ENCODE measurements at regions not wholly inside any gene's neighbourhood (a gene's known extent, or its start where the extent isn't known, plus 50 kb on each side); places are given as distances from the start of the nearest gene placed in this dataset.

DNA sequence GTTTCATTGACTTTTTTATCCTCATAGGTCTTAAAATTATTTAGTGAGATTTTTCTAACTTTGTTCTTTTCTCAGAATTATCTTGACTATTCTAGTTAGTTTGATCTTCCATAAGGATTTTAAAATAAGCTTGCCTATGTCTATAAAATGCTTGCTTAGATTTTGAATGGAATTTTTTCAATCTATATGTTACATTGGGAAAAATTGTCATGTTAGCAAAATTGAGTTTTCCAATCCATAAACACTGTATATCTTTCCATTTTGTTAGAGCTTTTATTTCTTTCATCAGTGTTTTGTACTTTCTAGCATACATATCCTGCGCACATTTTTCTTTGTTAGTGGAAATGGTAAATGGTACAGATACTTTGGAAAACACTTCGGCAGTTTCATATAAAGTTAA, 312.9 kb downstream of the PDHA2 start:
- no peak for TF ChIP-seq EZH2phosphoT487 (IDR thresholded peaks at IDR 0.05; ENCODE audit: unreplicated experiment)
- TF ChIP-seq, protein P1, sequence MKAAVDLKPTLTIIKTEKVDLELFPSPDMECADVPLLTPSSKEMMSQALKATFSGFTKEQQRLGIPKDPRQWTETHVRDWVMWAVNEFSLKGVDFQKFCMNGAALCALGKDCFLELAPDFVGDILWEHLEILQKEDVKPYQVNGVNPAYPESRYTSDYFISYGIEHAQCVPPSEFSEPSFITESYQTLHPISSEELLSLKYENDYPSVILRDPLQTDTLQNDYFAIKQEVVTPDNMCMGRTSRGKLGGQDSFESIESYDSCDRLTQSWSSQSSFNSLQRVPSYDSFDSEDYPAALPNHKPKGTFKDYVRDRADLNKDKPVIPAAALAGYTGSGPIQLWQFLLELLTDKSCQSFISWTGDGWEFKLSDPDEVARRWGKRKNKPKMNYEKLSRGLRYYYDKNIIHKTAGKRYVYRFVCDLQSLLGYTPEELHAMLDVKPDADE (IDR thresholded peaks at IDR 0.05), result no peak
- no peak for TF ChIP-seq POLR2AphosphoS5 (IDR thresholded peaks at IDR 0.05; ENCODE audit: low read depth)
- TF ChIP-seq, protein P2, sequence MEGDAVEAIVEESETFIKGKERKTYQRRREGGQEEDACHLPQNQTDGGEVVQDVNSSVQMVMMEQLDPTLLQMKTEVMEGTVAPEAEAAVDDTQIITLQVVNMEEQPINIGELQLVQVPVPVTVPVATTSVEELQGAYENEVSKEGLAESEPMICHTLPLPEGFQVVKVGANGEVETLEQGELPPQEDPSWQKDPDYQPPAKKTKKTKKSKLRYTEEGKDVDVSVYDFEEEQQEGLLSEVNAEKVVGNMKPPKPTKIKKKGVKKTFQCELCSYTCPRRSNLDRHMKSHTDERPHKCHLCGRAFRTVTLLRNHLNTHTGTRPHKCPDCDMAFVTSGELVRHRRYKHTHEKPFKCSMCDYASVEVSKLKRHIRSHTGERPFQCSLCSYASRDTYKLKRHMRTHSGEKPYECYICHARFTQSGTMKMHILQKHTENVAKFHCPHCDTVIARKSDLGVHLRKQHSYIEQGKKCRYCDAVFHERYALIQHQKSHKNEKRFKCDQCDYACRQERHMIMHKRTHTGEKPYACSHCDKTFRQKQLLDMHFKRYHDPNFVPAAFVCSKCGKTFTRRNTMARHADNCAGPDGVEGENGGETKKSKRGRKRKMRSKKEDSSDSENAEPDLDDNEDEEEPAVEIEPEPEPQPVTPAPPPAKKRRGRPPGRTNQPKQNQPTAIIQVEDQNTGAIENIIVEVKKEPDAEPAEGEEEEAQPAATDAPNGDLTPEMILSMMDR (conservative IDR thresholded peaks at IDR 0.05; ENCODE audit: low read depth in 2 of 2), result no peak
- TF ChIP-seq CREB1 (CRISPR knock-in tag; IDR thresholded peaks at IDR 0.05; ENCODE audit: low read depth), result no peak
- TF ChIP-seq EZH2 (IDR thresholded peaks at IDR 0.05; ENCODE audit: low read depth, unreplicated experiment), result no peak
- TF ChIP-seq NANOG (IDR thresholded peaks at IDR 0.05; ENCODE audit: borderline replicate concordance), result no peak
- TF ChIP-seq, protein P3, sequence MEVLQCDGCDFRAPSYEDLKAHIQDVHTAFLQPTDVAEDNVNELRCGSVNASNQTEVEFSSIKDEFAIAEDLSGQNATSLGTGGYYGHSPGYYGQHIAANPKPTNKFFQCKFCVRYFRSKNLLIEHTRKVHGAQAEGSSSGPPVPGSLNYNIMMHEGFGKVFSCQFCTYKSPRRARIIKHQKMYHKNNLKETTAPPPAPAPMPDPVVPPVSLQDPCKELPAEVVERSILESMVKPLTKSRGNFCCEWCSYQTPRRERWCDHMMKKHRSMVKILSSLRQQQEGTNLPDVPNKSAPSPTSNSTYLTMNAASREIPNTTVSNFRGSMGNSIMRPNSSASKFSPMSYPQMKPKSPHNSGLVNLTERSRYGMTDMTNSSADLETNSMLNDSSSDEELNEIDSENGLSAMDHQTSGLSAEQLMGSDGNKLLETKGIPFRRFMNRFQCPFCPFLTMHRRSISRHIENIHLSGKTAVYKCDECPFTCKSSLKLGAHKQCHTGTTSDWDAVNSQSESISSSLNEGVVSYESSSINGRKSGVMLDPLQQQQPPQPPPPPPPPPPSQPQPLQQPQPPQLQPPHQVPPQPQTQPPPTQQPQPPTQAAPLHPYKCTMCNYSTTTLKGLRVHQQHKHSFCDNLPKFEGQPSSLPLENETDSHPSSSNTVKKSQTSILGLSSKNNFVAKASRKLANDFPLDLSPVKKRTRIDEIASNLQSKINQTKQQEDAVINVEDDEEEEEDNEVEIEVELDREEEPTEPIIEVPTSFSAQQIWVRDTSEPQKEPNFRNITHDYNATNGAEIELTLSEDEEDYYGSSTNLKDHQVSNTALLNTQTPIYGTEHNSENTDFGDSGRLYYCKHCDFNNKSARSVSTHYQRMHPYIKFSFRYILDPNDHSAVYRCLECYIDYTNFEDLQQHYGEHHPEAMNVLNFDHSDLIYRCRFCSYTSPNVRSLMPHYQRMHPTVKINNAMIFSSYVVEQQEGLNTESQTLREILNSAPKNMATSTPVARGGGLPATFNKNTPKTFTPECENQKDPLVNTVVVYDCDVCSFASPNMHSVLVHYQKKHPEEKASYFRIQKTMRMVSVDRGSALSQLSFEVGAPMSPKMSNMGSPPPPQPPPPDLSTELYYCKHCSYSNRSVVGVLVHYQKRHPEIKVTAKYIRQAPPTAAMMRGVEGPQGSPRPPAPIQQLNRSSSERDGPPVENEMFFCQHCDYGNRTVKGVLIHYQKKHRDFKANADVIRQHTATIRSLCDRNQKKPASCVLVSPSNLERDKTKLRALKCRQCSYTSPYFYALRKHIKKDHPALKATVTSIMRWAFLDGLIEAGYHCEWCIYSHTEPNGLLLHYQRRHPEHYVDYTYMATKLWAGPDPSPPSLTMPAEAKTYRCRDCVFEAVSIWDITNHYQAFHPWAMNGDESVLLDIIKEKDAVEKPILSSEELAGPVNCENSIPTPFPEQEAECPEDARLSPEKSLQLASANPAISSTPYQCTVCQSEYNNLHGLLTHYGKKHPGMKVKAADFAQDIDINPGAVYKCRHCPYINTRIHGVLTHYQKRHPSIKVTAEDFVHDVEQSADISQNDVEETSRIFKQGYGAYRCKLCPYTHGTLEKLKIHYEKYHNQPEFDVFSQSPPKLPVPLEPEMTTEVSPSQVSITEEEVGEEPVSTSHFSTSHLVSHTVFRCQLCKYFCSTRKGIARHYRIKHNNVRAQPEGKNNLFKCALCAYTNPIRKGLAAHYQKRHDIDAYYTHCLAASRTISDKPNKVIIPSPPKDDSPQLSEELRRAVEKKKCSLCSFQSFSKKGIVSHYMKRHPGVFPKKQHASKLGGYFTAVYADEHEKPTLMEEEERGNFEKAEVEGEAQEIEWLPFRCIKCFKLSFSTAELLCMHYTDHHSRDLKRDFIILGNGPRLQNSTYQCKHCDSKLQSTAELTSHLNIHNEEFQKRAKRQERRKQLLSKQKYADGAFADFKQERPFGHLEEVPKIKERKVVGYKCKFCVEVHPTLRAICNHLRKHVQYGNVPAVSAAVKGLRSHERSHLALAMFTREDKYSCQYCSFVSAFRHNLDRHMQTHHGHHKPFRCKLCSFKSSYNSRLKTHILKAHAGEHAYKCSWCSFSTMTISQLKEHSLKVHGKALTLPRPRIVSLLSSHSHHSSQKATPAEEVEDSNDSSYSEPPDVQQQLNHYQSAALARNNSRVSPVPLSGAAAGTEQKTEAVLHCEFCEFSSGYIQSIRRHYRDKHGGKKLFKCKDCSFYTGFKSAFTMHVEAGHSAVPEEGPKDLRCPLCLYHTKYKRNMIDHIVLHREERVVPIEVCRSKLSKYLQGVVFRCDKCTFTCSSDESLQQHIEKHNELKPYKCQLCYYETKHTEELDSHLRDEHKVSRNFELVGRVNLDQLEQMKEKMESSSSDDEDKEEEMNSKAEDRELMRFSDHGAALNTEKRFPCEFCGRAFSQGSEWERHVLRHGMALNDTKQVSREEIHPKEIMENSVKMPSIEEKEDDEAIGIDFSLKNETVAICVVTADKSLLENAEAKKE (CRISPR knock-in tag; IDR thresholded peaks at IDR 0.05), result no peak
- no peak for TF ChIP-seq JUNB (IDR thresholded peaks at IDR 0.05; ENCODE audit: unreplicated experiment)
- TF ChIP-seq ZNF114 (CRISPR knock-in tag; IDR thresholded peaks at IDR 0.05), result no peak
- TF ChIP-seq STAT1 (IDR thresholded peaks at IDR 0.05; ENCODE audit: unreplicated experiment), result no peak
- no peak for TF ChIP-seq ZNF331 (CRISPR knock-in tag; IDR thresholded peaks at IDR 0.05; ENCODE audit: low read depth)
- TF ChIP-seq, protein P4, sequence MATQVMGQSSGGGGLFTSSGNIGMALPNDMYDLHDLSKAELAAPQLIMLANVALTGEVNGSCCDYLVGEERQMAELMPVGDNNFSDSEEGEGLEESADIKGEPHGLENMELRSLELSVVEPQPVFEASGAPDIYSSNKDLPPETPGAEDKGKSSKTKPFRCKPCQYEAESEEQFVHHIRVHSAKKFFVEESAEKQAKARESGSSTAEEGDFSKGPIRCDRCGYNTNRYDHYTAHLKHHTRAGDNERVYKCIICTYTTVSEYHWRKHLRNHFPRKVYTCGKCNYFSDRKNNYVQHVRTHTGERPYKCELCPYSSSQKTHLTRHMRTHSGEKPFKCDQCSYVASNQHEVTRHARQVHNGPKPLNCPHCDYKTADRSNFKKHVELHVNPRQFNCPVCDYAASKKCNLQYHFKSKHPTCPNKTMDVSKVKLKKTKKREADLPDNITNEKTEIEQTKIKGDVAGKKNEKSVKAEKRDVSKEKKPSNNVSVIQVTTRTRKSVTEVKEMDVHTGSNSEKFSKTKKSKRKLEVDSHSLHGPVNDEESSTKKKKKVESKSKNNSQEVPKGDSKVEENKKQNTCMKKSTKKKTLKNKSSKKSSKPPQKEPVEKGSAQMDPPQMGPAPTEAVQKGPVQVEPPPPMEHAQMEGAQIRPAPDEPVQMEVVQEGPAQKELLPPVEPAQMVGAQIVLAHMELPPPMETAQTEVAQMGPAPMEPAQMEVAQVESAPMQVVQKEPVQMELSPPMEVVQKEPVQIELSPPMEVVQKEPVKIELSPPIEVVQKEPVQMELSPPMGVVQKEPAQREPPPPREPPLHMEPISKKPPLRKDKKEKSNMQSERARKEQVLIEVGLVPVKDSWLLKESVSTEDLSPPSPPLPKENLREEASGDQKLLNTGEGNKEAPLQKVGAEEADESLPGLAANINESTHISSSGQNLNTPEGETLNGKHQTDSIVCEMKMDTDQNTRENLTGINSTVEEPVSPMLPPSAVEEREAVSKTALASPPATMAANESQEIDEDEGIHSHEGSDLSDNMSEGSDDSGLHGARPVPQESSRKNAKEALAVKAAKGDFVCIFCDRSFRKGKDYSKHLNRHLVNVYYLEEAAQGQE (IDR thresholded peaks at IDR 0.05; ENCODE audit: unreplicated experiment), result no peak
- Mint-ChIP-seq H3K36me3 (ENCODE audit: low read depth) (no peaks in the 10 kb centered on the region), H3K27me3 (ENCODE audit: insufficient read depth, low read depth, poor library complexity) (no peaks in the 10 kb centered on the region), H3K4me1 (no peaks in the 10 kb centered on the region), H3K4me3 (no peak overlapping the region), H3K9me3 (no peaks in the 10 kb centered on the region), H3K27ac (no peak overlapping the region)
- H3K9me2 ChIP-seq (ENCODE audit: insufficient read depth), result no peaks in the 10 kb centered on the region
- no peak overlapping the region for H3K4me3 ChIP-seq
- no peaks in the 10 kb centered on the region for H3K36me3 ChIP-seq (ENCODE audit: insufficient read depth)
- no peaks in the 10 kb centered on the region; the same call in 1 of the 2 replicates for H3K4me1 ChIP-seq (ENCODE audit: insufficient read depth)
- DNase-seq (ENCODE audit: low spot score), result no peak
- no peak for ATAC-seq
- no peaks in the 10 kb centered on the region for H3K27me3 ChIP-seq (ENCODE audit: insufficient read depth)
- H3K79me2 ChIP-seq (replicated peaks; ENCODE audit: insufficient read depth), result no peaks in the 10 kb centered on the region
- H3K4me2 ChIP-seq, result no peak overlapping the region
- H3K27ac ChIP-seq (ENCODE audit: low read depth), result no peak overlapping the region
- H3F3A ChIP-seq (replicated peaks; ENCODE audit: low read depth), result no peaks in the 10 kb centered on the region
- H2AFZ ChIP-seq, result no peak overlapping the region
- no peaks in the 10 kb centered on the region for H4K20me1 ChIP-seq (replicated peaks; ENCODE audit: insufficient read depth)

Data from GM23338 (cell line).